VCaP (cell line): ENCODE measurements at regions not wholly inside any gene's neighbourhood (a gene's known extent, or its start where the extent isn't known, plus 50 kb on each side); places are given as distances from the start of the nearest gene placed in this dataset.

Experiments
- H3K27ac ChIP-seq: fragments of 450-650 bp; 2 replicates; pipeline ENCODE4 v1.5.1; 2017
- CTCF ChIP-seq: fragments of 450-650 bp; conservative IDR thresholded peaks from 2 replicates; pipeline ENCODE4 v1.5.1; 2017; ENCODE audit warnings: mild to moderate bottlenecking, moderate library complexity

- no peak overlapping the region for H3K27ac ChIP-seq
- no peak for TF ChIP-seq CTCF
These were observed 140.9 kb downstream of the UTP18 start for GRCh38 chr17:51401279-51401678.

- no peak for TF ChIP-seq CTCF
- no peak overlapping the region for H3K27ac ChIP-seq
These were observed 142.6 kb downstream of the UTP18 start for GRCh38 chr17:51402899-51403298.

GRCh38 chr17:51407576-51407975 lies 147.2 kb downstream of the UTP18 start:
- no peak for TF ChIP-seq CTCF
- no peak overlapping the region for H3K27ac ChIP-seq

GRCh38 chr17:51419476-51419875 lies 159.1 kb downstream of the UTP18 start:
- TF ChIP-seq CTCF: no peak
- no peak overlapping the region for H3K27ac ChIP-seq

GRCh38 chr17:51421525-51421924 lies 161.2 kb downstream of the UTP18 start:
- no peak overlapping the region for H3K27ac ChIP-seq
- no peak for TF ChIP-seq CTCF

- no peak overlapping the region for H3K27ac ChIP-seq
- TF ChIP-seq CTCF: no peak
These were observed 162.3 kb downstream of the UTP18 start for GRCh38 chr17:51422634-51423033.

- no peak overlapping the region for H3K27ac ChIP-seq
- no peak for TF ChIP-seq CTCF
These were observed 163.2 kb downstream of the UTP18 start for GRCh38 chr17:51423421-51424160.
